ENCODE measurements at regions not wholly inside any gene's neighbourhood (a gene's known extent, or its start where the extent isn't known, plus 50 kb on each side); places are given as distances from the start of the nearest gene placed in this dataset.
"Not testable (repeated sequence)": the region's sequence is repeated elsewhere in the genome, so short reads cannot be mapped to it uniquely, and the experiment has no call there.

DNA sequence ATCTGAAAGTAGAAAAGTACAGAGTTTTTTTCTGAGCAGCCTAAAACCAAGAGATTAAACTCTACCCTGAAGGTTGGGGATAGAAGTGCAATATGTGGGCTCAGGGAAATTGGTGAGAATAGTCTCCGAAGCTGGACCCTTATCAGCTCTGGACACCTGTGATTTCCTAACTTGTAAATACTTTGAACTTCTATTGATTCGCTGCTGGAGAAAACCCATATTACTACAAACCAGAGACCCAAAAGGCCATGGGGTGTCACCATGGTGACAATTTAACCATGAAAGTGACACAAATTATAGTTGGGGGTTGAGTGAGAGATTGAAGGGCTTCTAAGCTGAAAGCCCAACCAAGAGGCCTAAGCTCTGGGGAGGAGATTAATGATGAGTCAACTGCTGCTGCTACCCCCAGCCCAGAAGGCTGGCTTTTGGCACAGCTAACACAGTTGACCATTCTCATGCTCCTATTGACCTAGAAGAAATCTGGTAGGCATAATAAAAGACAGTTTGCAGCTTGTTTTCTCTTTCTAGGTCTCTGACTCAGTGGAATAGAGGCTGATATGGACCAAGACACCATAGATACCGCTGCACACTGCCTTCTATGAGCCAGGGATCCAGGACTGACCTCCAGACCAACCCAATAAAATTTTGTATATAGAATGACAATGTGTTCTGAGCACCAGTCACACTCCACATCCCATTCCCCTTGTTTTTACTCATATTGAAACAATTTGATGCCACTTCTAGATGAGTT, 131.9 kb upstream of the FNDC3A start:
- DNase-seq (ENCODE audit: low spot score) = no peak

DNA sequence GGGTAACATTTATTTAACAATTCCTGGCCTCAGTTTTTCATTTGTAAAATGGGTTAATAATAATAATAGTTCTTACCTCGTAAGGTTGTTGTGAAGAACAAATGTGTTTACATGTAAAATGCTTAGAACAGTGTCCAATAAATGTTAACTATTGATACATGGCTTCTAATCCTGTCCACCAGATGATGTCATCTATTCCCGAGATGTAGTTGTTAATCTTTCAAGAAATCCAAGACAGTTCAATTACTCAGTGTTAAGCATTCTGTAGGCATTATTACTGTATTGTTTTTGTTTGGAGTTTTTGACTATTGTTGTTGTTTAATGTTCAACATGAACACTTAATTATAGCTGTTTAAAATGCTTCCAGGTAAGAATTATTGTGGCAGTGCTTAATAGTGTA, 131.0 kb upstream of the FNDC3A start:
- DNase-seq (ENCODE audit: low spot score) = no peak

DNA sequence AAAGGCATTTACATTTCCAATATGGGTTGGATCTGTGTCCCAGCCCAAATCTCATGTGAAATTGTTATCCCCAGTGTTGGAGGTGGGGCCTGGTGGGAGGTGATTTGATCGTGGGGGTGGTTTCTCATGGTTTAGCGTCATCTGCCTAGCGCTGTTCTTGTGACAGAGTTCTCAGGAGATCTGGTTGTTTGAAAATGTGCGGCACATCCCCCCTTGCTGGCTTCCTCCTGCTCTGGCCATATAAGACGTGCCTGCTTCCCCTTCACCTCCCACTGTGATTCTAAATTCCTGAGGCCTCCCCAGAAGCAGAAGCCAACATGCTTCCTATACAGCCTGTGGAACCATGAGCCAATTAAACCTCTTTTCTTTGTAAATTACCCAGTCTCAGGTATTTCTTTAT, 126.2 kb upstream of the FNDC3A start:
- no peak for DNase-seq (ENCODE audit: low spot score)

DNA sequence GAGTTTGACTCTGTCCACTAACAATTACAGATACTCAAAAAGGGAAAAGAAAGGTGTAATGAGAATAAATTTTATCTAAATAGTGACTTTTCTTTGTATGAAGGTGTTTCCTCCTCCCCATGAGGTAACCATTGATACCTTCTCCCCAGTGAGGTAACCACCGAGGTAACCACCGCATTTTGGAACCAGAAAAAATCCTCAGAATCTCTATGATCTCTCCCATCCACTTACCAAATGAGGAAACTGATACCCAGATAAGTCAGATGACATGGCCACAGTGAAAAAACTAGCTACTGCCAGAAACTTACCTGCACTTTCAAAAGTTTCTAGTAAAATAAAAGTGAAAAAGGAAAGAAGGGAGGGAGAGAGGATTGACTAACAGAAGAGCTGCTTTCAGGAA, 124.0 kb upstream of the FNDC3A start:
- DNase-seq (ENCODE audit: low spot score) = no peak

DNA sequence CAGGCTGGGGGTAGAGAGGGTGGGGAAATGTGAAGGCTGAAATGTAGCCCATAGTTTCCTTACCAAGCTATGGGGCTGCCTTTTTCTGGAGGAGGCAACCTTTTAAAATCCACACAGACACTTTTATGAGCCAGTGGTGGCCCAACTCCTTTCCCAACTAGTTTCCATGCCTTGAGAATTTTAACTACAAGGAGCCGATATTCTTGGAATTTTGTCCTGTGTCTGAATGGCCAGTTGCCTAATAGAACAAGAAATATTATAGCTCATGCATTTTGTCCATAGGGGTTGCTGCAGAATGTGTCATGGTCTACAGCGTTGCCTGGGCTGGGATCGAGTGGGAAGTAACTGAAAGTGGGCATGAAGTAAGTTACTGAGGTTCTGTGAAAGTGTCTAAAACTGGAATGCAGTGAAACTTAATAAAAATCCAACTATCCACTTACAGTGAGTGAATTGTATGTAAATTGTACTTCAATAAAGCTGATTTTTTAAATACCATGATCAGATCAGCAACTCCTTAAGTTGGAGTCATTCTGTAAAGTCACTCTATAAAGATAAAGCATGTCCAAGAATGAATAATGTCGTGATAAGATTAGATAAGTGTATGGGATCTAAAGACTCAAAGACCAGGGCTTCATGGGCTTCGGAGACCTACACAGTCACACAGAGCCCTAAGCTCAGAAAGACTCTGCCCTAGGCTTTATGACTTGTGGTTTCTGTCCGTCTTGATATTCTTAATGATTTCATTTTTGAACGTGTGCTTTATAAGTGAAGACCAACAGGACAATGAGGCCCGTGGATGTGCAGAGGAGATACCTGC, 122.6 kb upstream of the FNDC3A start:
- DNase-seq (ENCODE audit: low spot score) = no peak

DNA sequence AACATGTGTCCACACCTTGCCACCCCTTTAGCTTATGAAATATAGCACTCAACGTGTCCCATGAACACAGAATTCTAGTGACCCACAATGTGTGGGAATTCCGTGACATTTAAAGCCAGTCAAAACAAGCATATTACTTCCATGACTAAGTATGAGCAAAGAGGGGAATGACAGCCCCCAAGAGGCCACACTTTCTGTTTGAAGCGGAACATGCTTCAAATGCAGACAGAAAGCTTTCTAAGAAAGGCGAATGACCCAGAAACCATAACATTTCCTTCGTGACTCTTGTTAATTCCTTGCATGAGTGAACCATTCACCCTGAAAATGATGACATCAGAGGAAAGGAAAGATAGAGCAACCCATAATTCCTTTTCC, 122.0 kb upstream of the FNDC3A start:
- no peak for DNase-seq (ENCODE audit: low spot score)

DNA sequence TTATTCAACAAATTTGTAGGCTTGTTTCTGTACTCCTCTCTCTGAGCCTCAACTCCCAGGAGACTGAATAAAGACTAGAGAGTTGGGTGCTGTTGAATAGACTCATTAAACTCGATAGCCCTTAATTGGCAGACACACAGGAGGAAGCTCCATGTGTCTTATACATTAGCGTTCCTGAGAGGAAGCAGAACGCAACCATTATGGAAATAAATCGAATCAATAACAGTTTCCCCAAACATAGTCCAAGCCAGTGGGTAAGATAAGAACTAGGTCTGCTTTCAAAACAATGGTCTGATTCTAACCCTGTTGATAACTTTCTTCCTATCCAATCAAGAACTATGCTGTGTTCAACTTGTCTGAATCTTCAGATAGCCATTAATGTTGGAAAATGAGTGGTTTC, 118.1 kb upstream of the FNDC3A start:
- DNase-seq (ENCODE audit: low spot score) = no peak

DNA sequence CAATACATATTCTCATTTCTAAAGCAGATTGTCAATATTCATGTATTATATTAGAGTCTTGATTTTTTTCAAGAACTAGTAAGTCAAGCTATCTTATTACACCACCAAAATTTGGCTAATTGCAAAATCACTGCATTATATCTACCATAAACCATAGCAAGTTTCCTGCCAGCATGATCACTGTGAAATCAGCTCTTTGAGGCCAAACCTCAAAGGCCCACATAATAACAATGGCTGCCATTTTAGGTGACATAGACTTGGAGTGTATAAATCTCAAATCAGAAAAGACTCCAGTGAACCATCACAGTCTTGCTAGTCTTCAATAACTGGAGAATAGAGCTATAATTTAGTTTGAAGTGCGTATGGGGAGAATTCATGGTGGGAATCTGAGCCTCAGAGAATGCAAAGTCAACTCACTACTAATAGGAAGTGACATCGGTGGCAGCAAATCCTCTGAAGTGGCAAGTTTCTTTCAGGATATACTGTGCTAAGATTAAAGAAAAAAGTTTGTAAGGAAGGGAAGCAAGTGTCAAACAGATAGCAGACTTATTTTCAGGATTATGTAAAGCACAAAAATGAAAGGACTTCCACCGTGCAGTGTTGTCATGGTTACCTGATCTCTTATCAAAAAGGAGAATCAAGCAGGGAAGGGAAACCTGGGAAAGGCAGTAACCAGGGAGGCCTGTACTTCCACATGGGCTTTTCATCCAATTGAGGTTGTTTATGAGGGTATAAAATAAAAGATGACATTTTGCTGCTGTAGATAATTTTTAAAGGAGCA, 117.4 kb upstream of the FNDC3A start:
- DNase-seq (ENCODE audit: low spot score) = no peak

DNA sequence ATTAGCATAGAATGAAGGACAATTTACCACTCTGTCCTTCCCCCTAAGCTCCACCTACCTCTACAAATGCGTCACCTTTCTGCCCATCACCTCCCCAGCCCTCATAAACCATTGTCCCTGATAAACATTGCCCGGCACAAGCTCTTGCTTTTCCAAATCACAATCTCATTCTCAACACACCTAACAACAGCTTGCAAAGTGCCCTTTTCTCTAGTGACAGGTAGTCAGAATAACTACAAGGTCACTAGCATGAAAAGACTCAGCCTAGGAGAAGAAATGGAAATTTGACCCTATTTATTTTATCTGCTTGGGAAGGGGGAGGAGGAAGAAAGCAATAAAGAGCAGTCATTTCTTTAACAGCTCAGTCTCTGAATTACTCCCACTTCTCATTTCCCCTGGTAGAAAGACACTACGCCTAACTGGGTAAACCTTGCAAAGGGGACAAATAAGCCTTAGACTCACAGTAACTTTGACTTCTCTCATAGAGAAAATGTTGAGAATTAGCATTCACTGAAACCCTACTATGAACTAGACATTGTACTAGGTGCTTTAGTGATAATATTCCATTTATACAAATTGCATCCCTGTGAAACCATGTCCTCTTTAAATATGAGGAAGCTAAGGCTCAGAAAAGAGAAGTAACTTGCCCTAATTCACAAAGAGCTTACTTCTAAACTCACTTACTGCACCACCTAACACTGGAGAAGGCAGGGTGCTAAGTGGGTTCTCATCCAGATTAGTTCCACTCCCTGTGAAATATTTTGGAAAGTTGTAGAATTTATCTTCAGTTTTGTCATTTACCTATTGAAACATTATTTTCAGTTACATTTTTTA, 116.2 kb upstream of the FNDC3A start:
- DNase-seq (ENCODE audit: low spot score) = peak; percentile 46

DNA sequence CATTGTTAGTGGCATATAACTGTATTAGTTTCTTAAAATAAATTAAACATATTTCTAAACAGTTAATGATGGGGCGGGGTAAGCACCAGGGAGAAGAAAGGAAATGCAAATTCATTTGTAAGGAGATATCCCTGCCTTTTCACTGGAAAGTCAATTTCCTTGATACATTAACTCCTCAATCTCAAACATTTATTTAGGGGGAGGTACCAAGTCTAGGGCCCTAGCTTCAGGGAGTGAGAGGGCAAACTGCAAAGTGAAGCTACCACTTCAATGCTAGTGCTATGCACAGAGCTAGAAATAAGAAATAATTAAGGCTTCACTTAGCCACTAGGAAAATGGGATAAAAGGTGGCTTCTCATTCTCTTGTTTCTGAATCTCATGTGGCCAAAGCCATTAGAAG, 115.3 kb upstream of the FNDC3A start:
- DNase-seq (ENCODE audit: low spot score) = no peak

DNA sequence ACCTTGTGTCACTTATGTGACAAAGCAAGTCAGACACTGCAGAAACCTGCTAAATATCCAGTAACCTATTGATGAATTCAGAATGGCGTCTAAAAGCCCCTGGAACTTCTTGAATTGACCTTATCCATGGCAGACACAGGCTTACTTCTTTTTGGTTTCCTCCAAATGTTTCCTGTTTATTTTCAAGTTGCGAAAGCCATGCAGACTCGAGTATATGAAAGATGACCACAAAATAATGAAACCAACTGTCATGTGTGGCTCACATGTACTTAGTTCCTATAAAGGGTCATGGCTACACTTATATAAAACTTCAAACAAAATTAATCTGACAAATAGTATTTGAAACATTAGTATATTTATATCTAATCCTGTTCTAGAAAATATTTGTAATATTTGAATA, 113.1 kb upstream of the FNDC3A start:
- DNase-seq (ENCODE audit: low spot score) = peak; percentile 14

DNA sequence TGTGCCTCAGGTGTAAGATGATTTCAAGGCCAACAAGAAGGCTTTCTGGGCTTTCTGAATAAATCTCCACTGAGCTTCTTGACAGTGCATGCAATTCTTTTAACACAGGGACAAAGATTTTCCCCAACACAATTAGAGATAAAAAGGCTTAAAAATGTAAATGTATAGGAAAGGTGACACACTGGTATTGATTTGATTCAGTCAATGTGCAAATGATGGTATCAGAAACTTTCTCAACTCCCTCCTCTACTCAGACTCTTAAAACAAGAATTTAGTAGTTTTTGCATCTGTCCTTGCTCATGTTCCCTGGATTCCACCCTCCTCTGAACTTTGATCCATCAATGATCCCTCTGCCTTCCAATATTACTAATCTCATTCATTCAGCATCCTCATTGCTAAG, 111.6 kb upstream of the FNDC3A start:
- no peak for DNase-seq (ENCODE audit: low spot score)

DNA sequence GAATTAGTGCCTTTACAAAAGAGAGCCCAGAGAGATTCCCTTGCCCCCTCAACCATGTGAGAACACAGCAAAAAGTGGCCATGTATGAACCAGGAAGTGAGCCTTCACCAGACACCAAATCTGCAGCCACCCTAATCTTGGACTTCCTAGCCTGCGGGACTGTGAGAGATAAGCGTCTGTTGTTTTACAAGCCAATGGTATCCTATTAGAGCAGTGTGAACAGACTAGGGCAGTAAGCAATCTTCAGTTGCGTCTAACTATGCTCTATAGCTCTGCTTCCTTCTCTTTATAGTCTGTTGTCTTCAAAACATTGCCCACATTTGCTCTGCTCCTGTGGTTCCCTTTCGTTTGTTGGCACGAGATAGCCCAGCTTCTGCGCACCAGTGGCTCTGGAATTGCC, 109.5 kb upstream of the FNDC3A start:
- no peak for DNase-seq (ENCODE audit: low spot score)

DNA sequence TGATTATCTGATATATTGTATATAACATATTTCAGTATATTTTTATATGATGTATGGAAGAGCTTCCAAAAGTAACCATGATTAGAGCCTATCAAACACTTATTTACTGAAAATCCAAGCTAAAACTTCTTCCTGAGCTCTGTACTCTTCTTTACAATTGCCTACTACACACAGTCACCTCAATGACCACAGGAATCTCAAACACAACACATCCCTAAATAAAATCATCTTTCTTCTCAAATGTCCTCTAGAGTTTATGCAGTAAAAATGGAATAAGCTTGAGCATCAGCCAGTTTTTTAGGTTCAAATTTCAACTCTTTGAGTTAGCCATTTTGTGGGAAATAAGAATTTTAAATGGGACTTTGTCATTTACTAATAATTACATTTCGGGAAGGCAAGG, 102.6 kb upstream of the FNDC3A start:
- DNase-seq (ENCODE audit: low spot score) = no peak

DNA sequence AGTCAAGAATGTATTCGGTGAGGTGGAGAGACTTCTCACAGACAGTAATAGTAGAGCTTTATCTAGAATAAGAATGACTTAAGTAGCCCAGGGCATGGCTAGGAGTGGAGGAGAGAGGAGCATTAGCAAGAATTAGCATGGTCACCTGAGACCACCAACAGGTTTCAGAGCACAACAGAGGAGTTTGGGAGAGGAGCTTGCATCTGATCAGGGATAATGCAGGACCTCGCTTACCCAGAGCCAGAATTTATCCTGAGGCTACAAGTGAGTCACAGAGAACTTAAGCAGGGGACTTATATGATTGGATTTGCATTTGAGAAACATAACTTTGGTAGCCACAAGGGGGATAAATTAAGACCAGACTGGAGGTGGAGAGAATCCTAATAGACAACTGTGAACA, 102.1 kb upstream of the FNDC3A start:
- no peak for DNase-seq (ENCODE audit: low spot score)

DNA sequence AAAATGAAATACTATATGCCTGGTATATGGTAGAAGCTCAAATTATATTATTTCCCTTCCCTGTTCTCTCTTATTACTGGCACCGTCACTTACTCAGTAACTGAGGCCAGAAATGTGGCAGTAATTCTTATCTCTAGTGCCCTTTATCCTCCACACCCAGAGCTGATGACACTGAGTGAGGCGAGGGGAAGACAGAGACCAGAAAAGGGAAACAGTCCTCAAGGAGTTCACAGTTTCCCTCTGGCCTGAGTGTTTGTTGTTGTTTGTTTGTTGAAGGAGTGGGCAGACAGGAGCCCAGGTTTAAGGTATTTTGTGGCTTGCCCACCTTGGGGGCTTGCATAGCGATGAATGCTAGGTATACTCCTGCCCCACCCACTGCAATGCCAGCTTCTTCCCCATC, 101.5 kb upstream of the FNDC3A start:
- no peak for DNase-seq (ENCODE audit: low spot score)

DNA sequence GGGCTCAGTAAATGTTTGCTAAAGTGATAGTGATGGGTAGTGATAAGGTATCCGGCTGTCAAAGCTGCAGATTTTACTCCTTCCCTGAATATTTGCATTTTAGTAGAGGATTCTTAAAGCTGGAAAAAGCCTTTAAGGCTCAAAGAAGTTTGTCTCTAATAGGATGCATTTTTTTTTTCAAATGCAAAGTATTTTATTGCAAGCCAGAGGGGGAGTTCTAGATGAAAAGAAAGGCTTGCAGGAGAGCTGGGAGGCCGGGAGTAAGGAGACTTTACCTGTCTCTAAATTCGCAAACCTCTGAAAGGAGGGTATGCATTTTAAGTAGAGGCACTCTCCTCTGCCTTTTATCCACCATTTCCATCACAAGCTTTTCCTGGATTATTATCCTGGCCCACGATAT, 100.7 kb upstream of the FNDC3A start:
- no peak for DNase-seq (ENCODE audit: low spot score)

DNA sequence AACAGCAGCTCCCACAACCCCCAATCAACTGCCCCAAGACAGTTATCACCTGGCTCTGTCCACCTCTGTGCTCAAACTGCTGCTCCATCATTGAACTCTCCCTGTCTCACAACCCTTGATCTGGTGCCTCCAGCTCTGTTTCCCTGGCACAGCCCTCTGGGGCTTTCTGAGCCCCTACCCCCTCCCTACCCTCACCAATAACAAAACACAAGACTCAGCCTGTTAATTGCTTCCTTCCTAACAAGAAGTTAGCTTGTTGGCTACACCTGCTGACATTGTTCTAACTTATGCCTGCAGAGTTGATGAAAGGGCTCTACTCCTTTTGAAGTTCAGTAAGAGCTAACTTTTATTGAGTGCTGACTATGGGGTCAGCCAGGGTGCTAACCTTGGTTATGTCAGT, 99.4 kb upstream of the FNDC3A start:
- no peak for DNase-seq (ENCODE audit: low spot score)

DNA sequence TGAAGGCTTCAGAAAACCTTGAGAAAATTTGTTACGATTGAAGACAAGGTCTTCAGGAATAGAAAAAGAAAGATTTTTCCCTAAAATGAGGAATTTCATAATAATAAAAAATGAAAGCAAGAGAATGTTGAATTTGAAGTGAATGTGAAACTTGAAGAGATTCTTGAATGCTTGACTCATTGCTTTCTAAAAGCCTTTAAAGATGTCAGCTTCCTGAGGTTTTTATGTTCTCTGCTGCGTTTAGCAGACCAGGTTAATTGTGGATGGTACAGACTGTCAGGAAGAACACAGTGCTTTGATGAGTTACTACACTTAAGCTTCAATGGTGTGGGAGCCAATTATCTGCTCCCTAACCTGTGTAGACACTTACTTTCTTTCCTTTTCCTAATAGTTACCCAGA, 96.3 kb upstream of the FNDC3A start:
- DNase-seq (ENCODE audit: low spot score) = no peak

DNA sequence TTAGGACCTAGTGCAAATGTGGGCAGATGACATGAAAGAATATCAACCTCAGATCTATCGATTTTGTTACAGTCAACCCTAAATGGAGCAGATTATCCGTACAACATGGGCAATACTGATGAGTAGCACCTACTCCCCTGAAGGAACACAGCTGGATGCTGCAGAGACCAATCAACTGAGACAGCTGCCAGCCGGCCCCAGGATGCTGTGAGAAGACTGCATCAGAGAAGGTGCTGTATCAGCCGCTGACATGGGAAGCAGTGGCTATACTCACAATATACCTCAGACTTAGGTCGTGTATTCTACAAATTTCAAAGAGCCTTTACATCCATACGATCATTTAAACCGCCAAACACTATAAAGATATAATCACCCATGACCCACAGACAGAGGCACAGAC, 95.9 kb upstream of the FNDC3A start:
- DNase-seq (ENCODE audit: low spot score) = no peak

DNA sequence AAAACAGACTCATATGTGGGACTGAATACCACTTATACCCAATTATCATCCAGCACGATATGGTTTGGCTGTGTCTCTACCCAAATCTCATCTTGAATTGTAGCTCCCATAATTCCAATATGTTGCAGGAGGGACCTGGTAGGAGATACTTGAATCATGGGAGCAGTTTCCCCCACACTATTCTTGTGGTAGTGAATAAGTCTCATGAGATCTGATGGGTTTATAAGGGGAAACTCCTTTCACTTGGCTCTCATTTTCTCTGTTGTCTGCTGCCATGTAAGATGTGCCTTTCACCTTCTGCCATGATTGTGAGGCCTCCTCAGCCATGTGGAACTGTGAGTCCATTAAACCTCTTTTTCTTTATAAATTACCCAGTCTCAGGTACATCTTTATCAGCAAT, 91.9 kb upstream of the FNDC3A start:
- not testable (repeated sequence) for DNase-seq (ENCODE audit: low spot score)

DNA sequence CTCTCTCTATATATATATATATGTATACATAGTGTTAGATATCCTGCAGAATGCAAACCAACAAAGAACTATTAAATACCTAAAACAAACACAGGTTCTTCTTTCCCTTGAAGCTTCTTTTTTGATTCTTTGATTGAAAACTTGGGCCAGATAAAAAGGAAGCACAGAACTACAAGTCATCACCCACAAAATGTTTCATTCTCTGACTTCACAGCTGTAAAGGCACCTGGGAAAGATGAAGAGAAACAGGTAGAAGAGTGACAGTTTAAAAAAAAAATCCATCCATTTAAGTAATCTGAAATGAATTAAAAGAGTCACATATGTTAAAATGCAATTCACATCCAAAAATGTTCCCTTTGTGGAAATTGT, 90.7 kb upstream of the FNDC3A start:
- DNase-seq (ENCODE audit: low spot score) = no peak

Data from pons (tissue), 1 donor.